Adipocyte (in vitro differentiated cells): ENCODE measurements at regions not wholly inside any gene's neighbourhood (a gene's known extent, or its start where the extent isn't known, plus 50 kb on each side); places are given as distances from the start of the nearest gene placed in this dataset.
"Not testable (repeated sequence)": the region's sequence is repeated elsewhere in the genome, so short reads cannot be mapped to it uniquely, and the experiment has no call there.

Source experiments
- DNase-seq: peaks from one replicate; pipeline ENCODE4 v3.0.0-alpha.2; 2015; ENCODE audit warnings: low read depth
- H3K27me3 ChIP-seq: replicated peaks from 2 replicates; pipeline ENCODE4 v1.7.0; 2013; ENCODE audit warnings: mild to moderate bottlenecking, low read length, moderate library complexity; ENCODE audit not compliant: control insufficient read depth, insufficient read depth
- H3K36me3 ChIP-seq: 2 replicates; pipeline ENCODE4 v1.7.0; 2013; ENCODE audit warnings: low read length, mild to moderate bottlenecking, moderate library complexity; ENCODE audit not compliant: control insufficient read depth, insufficient read depth, severe bottlenecking
- H3K4me1 ChIP-seq: 2 replicates; pipeline ENCODE4 v1.7.0; 2013; ENCODE audit warnings: mild to moderate bottlenecking, low read length, moderate library complexity; ENCODE audit not compliant: control insufficient read depth, insufficient read depth
- H3K4me3 ChIP-seq: 2 replicates; pipeline ENCODE4 v1.7.0; 2013; ENCODE audit warnings: mild to moderate bottlenecking, low read length, moderate library complexity
- H3K9ac ChIP-seq: 2 replicates; pipeline ENCODE4 v1.7.0; 2013; ENCODE audit warnings: mild to moderate bottlenecking, low read length, moderate library complexity
- H3K9me3 ChIP-seq: 2 replicates; pipeline ENCODE4 v1.7.0; 2013; ENCODE audit warnings: mild to moderate bottlenecking, low read length, moderate library complexity; ENCODE audit not compliant: control insufficient read depth

- no peak for DNase-seq
- Histone ChIP-seq H3K4me3 (no peak overlapping the region), H3K9me3 (peaks cover 37% of the 10 kb centered on the region), H3K9ac (no peak overlapping the region), H3K36me3 (no peaks in the 10 kb centered on the region), H3K27me3 (peaks cover 4% of the 10 kb centered on the region), H3K4me1 (no peaks in the 10 kb centered on the region)
These were observed 987.6 kb upstream of the AUTS2 start for GRCh38 chr7:68610701-68611100.

- Histone ChIP-seq H3K36me3 (no peaks in the 10 kb centered on the region), H3K4me3 (no peak overlapping the region), H3K27me3 (peaks cover 4% of the 10 kb centered on the region), H3K4me1 (no peaks in the 10 kb centered on the region), H3K9ac (no peak overlapping the region), H3K9me3 (peaks cover 40% of the 10 kb centered on the region)
- peak; percentile 6 for DNase-seq
These were observed 984.9 kb upstream of the AUTS2 start for GRCh38 chr7:68613405-68613804.

- Histone ChIP-seq H3K4me1 (no peaks in the 10 kb centered on the region), H3K36me3 (no peaks in the 10 kb centered on the region), H3K9me3 (peaks cover 35% of the 10 kb centered on the region), H3K9ac (no peak overlapping the region), H3K4me3 (no peak overlapping the region), H3K27me3 (peaks cover 4% of the 10 kb centered on the region)
- peak; percentile 36 for DNase-seq
These were observed 984.4 kb upstream of the AUTS2 start for GRCh38 chr7:68613897-68614296.

- no peaks in the 10 kb centered on the region for H3K36me3 ChIP-seq
- H3K9ac ChIP-seq: no peak overlapping the region
- peaks cover 2% of the 10 kb centered on the region for H3K27me3 ChIP-seq
- peak; percentile 48 for DNase-seq
- no peak overlapping the region for H3K4me3 ChIP-seq
- no peaks in the 10 kb centered on the region for H3K4me1 ChIP-seq
- peaks cover 24% of the 10 kb centered on the region for H3K9me3 ChIP-seq
These were observed 978.7 kb upstream of the AUTS2 start for GRCh38 chr7:68619526-68619925.

GRCh38 chr7:68622500-68622899 is 975.8 kb upstream of the AUTS2 start:
- Histone ChIP-seq H3K27me3 (no peaks in the 10 kb centered on the region), H3K4me1 (no peaks in the 10 kb centered on the region), H3K36me3 (no peaks in the 10 kb centered on the region), H3K4me3 (no peak overlapping the region), H3K9ac (no peak overlapping the region), H3K9me3 (no peaks in the 10 kb centered on the region)
- DNase-seq: no peak

GRCh38 chr7:68623030-68623429 is 975.2 kb upstream of the AUTS2 start:
- Histone ChIP-seq H3K9me3 (no peaks in the 10 kb centered on the region), H3K9ac (no peak overlapping the region), H3K36me3 (no peaks in the 10 kb centered on the region), H3K4me1 (no peaks in the 10 kb centered on the region), H3K4me3 (no peak overlapping the region), H3K27me3 (peaks cover 3% of the 10 kb centered on the region)
- no peak for DNase-seq

GRCh38 chr7:68627247-68627864 is 970.9 kb upstream of the AUTS2 start:
- H3K36me3 ChIP-seq: no peaks in the 10 kb centered on the region
- H3K4me1 ChIP-seq: no peaks in the 10 kb centered on the region
- H3K4me3 ChIP-seq: no peak overlapping the region
- no peaks in the 10 kb centered on the region for H3K9me3 ChIP-seq
- no peak for DNase-seq
- peaks cover 3% of the 10 kb centered on the region for H3K27me3 ChIP-seq
- H3K9ac ChIP-seq: no peak overlapping the region

- H3K4me1 ChIP-seq, H3K36me3 ChIP-seq, H3K4me3 ChIP-seq, H3K27me3 ChIP-seq, DNase-seq, H3K9me3 ChIP-seq, H3K9ac ChIP-seq: not testable (repeated sequence)
These were observed 967.4 kb upstream of the AUTS2 start for GRCh38 chr7:68630914-68631313.

- Histone ChIP-seq H3K4me1 (no peaks in the 10 kb centered on the region), H3K36me3 (no peaks in the 10 kb centered on the region), H3K9me3 (peaks cover 6% of the 10 kb centered on the region), H3K27me3 (no peaks in the 10 kb centered on the region), H3K4me3 (no peak overlapping the region), H3K9ac (no peak overlapping the region)
- DNase-seq: no peak
These were observed 958.2 kb upstream of the AUTS2 start for GRCh38 chr7:68640103-68640502.

GRCh38 chr7:68642727-68643126 is 955.5 kb upstream of the AUTS2 start:
- DNase-seq: no peak
- no peak overlapping the region for H3K4me3 ChIP-seq
- no peak overlapping the region for H3K9ac ChIP-seq
- no peaks in the 10 kb centered on the region for H3K4me1 ChIP-seq
- H3K27me3 ChIP-seq: no peaks in the 10 kb centered on the region
- H3K9me3 ChIP-seq: peaks cover 8% of the 10 kb centered on the region
- no peaks in the 10 kb centered on the region for H3K36me3 ChIP-seq

GRCh38 chr7:68663392-68663791 is 934.9 kb upstream of the AUTS2 start:
- peaks cover 5% of the 10 kb centered on the region for H3K27me3 ChIP-seq

GRCh38 chr7:68671046-68671445 is 927.2 kb upstream of the AUTS2 start:
- H3K9me3 ChIP-seq: peaks cover 5% of the 10 kb centered on the region
- peaks cover 4% of the 10 kb centered on the region for H3K27me3 ChIP-seq
- H3K36me3 ChIP-seq: no peaks in the 10 kb centered on the region
- H3K9ac ChIP-seq: peak overlapping the region; percentile 52
- peaks cover 10% of the 10 kb centered on the region for H3K4me1 ChIP-seq
- DNase-seq: no peak
- H3K4me3 ChIP-seq: peak overlapping the region; percentile 33

More at GRCh38 chr7:68663392-68663791, 934.9 kb upstream of the AUTS2 start:
- Histone ChIP-seq H3K9ac (no peak overlapping the region), H3K4me1 (no peaks in the 10 kb centered on the region), H3K4me3 (no peak overlapping the region), H3K36me3 (no peaks in the 10 kb centered on the region), H3K9me3 (no peaks in the 10 kb centered on the region)
- DNase-seq: no peak
